Left forelimb (tissue), 1 donor: ENCODE measurements at regions not wholly inside any gene's neighbourhood (a gene's known extent, or its start where the extent isn't known, plus 50 kb on each side); places are given as distances from the start of the nearest gene placed in this dataset.

Experiments used
- DNase-seq: peaks from one replicate; pipeline ENCODE4 v3.0.0-alpha.2; 2018; ENCODE audit warnings: low spot score

DNA sequence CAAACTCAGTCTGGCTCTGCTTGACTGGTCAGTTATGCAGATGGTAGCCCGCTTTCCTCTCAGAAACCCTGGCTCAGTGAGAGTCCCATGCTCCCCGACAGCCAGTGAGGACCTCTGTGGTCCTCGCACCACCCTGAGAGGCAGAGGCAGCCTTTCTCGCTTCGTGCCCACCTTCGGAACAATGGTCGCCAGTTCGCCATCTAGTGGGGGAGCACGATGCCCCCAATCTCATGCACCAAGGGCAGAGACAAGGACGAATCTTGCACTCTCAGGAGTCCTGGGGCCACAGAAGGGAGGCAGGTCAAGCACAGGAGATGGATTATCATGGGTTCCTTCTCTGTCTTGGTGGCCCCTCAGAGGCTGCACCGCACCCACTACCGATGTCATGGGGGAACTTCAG, 75.2 kb downstream of the RHCG start:
- DNase-seq: no peak

DNA sequence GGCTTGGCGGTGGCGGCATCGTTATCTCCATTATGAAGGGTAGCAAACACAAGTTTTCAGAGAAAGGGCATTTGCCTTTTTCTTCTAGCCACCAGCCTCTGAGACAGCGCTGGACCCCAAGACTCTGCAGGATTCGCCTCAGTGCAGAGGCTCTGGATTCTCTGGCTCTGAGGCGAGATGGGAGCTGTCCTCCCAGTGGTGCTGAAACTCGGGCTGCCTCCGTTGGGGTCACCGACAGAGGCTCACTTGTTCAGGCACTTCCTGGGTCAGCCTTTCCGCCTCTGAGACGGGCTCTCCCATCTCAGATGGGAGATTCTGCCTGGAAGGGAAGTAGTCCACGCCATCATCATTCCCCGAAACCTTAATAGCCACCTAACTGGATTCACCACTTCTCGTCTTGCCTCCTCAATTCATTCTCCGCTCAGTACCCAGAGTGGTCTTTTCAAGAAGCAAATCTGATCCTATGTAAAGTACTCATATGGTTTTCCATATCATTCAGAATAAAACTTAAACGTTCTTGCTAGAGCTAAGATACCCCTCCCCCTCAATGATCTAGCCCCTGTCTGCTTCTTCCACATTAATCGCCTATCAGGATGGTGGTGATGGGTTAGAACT, 76.9 kb downstream of the RHCG start:
- DNase-seq: peak; percentile 76

DNA sequence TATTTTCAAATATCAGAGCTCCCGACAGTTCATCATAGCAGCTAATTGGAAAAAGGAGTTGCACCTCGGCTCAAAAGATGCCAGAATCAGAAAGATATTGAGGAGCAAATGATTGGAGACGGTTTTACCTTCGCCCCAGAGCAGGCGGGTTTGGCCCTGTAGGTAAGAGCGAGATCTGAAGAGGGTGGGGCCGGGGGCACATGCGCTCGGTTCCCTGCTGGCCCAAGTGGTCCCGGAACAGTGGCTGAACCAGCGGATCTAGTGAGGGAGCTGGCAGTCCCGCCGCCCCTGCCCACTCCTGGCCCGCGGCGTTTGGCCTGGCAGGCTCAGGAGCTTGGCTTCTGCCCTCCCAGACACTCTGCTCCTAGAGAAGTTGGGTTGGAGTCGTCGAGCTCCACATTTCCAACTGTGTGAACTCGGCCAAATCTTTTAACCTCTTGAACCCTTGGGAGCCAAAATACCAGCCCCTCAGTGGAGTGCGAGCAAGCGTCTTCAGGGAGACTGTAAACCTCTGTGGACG, 79.1 kb downstream of the RHCG start:
- DNase-seq: no peak

DNA sequence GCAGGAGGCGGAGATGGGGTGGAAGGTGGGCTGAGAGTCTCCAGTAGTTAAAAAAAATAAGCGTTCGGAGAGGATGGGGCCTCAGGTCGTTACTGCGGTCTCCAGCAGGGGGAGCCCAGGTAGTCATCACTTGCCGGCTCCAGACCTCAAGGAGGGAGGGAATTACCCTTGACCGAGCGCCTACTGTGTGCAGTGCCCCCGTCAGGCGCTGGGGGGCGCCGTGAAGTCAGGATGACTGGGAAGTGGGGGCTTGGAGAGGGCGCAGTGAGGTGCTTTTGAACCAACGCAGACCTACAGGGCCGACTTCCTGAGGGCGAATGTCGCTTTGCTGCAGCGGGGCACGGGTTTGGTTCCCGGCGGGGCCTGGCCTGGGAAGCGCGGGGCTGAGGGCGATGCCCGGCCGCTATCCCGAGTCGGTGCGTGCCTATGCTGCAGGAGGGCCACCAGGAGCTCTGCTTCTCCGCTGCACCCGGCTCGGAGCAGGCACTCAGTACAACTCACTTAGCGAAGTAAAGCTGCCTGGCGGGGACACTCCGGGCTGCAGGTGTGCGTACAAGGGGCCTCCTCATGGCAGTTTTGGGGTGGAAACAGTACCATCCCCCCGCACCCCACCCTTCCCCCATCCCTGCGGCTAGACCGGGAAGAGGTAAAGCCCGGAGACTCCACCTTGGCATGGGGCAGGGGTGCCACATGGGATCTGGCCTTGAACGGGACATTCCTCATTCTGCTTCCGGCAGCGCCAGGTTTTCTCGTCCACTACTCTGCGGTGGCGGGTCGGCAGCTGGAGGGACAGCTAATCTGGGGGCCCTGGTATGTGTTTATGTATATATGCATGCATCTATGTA, 79.8 kb downstream of the RHCG start:
- DNase-seq: no peak

DNA sequence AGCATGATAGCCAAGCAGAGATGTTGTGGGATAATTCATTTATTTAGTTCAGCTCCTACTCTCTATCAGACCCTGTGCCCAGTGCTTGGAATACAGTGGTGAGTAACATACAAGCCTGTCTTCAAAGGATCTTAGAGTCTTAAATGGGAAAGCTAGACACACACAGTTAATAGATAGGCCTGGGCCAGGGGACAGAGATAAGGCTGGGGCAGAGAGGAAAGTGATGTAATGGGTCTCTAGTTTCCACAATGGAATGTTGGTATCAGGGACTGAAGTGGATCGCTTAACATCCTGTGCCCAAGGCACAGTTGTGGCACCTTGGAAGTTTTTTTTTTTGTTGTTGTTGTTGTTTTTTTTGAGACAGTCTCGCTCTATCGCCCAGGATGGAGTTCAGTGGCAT, 79.9 kb upstream of the POLG start:
- no peak for DNase-seq

GRCh38 chr15:89413877-89414276, 79.3 kb upstream of the POLG start:
- no peak for DNase-seq

GRCh38 chr15:89412905-89413411, 78.3 kb upstream of the POLG start:
- no peak for DNase-seq

GRCh38 chr15:89410039-89410435, 75.4 kb upstream of the POLG start:
- no peak for DNase-seq

GRCh38 chr15:89409184-89410038, 74.8 kb upstream of the POLG start:
- DNase-seq: no peak

DNA sequence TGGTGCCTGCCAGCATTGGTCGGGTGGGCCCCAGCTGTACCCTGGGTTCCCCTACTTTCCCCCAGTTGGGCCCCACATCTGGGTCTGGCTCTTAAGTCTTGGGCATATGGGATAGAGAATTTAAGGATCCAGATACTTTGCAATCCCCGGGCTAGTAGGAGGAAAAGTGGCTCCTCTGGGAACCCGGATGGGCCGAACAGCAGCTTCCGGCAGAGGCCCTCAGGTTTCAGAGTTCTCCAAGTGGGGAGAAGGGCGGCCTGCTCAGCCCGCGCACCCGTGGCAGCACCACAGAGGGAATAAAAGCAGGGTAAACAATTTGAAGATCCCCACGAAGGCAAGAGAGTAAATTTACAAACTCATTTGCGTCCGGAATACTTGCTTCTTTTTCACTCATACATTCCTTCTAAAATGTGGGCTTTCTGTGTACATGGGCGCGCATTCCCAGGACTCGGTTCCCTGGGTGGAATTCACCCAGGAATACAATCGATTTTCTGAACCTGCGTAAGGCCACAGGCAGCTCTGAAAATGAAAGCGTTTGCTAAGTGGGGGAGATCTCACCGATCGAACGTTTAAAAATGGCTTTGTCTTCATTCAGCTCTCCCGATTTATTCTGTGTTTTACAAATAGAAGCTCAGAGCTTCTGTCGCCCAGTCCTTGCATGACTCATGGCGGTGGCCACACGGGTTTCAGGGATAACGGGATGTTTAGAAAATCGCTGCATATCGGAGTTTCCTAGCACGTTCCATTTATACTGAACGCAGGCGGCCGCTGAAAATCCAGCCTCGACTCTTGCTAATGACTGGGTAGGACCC, 74.0 kb upstream of the POLG start:
- DNase-seq: no peak

DNA sequence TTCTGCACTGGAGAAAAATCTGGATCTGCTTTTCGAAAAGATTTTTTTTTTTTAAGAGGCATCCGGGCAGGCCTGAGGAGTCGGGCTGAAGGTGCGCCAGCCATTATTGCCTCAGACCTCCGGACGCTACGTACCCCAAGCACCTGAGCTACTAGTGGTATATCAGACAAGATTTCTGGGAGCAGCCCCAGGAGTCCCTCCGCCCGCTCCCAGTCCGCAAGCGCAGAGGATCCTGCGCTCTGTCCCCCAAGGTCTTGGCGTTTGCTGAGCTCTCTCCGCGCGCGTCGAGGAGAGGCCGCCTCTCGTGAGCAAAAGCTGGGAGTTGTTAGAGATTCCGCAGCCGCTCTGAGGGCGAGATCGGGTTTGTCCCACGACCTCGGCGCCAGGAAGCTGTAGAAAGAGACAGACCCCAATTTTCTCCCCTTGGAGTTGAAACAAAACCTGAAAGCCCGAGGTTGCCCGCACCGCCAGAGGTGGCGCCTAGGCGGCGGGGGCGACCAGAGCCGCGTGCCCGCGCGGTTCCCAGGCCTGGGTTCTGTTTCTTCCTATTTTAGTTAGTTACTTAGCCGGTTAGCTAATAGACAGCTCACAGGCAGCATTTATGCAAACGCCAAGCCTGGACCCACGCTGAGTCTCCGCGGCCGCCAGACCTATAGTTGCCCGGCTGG, 72.5 kb upstream of the POLG start:
- DNase-seq: no peak

- no peak for DNase-seq
Observed at GRCh38 chr15:89406218-89406939, 71.8 kb upstream of the POLG start.

GRCh38 chr15:89405494-89405893, 70.9 kb upstream of the POLG start:
- DNase-seq: no peak

DNA sequence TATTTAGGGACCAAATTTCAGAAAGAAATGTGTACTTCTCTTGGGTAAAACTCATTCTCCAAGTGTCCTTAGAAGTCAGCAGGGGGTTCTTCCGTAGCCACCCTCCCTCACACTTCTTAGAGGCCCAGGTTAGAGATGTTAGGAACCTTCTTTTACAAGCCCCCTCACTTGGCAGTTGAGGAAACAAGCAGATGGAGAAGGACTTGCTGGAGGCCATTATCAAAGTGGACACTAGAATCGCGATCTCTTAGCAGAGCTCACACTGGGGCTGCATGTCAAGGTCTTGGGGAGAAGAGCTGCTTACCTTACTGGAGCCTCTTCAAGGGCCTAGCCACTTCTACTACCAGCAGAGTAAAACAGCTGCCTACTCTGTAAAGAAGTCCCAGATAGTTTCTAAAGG, 69.4 kb upstream of the POLG start:
- no peak for DNase-seq

DNA sequence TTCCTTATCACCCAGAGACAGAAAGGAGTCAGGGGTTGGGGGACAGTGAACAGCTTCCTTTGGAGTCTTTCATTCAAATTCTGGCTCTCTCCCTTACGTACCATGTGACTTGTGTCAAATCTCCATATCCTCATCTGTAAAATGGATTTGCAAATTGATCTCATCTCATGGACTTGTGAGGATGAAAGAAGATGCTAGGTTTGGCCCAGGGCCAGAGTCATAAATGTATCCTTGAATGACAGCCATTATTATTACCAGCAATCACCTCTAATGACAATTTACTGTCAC, 67.8 kb upstream of the POLG start:
- no peak for DNase-seq

DNA sequence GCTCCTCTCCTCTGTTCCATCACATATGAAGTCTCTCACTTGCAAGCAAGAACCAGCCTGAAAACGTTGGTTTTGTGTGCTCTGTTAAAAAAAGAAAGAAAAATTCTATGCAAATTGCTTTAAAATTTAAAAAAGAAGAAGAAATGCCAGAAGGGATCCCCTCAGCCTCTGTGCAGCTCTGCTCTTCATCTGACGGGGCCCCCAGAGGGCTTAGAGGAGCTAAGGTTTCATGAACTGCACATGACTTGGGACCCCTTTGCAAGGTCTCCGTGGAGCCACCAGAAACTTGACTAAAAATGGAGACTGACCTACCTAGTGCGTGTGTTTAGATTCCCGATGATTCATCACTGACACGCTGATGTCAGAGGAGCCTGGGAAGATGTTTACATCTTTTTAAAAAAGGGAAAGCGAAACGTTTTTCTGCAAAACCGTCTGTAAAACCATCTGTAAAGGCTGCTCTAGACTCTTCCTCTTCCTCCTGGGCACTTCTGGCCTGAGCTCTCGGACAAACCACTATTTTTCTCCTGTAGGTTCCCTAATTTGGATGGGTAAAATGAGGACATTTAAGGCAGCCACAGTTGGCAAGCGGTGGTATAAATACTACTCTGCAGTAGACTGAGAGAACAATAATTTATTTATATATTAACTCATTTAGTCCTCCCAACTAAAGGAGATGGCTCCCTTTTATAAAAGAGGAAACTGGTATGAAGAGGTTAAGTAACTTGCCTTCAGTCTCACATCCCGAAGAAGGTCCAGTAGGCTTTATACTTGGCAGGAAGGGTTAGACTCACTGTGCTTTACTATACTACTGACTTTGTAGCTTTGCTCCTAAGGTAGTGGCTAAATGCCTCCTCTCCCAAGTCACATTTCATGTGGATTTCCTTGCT, 67.2 kb upstream of the POLG start:
- no peak for DNase-seq

- no peak for DNase-seq
Observed at GRCh38 chr15:89400782-89401545, 66.3 kb upstream of the POLG start.

DNA sequence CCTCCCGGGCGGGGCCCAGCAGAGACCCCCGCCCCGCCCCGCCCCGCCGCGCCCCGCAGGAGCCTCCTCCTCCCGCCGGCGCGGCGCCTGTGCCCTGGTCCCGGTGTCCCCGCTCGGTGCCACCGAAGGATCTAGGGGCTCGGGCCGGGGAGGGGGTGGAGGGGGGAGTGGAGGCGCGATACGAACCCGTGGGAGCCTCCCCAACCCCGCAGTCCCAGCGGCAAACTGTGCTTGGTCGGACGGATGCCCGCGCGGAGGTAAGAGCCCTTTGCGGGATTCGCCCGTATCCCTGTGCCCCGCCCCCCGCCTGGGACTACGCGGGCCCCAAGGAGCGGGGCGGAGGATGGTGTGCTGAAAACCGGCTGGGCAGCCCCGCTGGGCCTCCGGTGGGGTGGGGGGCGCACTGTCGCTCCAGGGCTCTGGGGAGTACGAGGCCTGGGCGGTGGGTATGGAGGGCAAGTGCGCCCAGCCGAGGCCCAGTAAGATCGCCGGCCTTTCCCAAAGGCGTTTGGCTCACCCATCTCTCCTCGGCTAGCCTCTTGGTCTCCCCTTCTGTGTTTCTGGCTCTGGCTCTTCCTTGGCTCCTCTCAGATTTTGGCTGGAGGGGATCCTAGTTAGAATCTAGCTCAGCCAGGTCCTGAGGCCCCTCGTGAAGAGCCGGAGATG, 65.6 kb upstream of the POLG start:
- DNase-seq: no peak
